Renal pelvis (tissue), 1 donor: ENCODE measurements at regions not wholly inside any gene's neighbourhood (a gene's known extent, or its start where the extent isn't known, plus 50 kb on each side); places are given as distances from the start of the nearest gene placed in this dataset.

Source experiments
- DNase-seq: peaks from one replicate; pipeline ENCODE4 v3.0.0-alpha.2; 2013

GRCh38 chr17:69851736-69852135 lies 223.3 kb upstream of the KCNJ16 start:
- no peak for DNase-seq

- peak; percentile 2 for DNase-seq
Observed at GRCh38 chr17:69853541-69854224, 221.3 kb upstream of the KCNJ16 start.

- no peak for DNase-seq
Observed at GRCh38 chr17:69854225-69854780, 220.7 kb upstream of the KCNJ16 start.

GRCh38 chr17:69856946-69857345 lies 218.1 kb upstream of the KCNJ16 start:
- DNase-seq, result no peak

- DNase-seq, result no peak
Observed at GRCh38 chr17:69857412-69857835, 217.6 kb upstream of the KCNJ16 start.

- no peak for DNase-seq
Observed at GRCh38 chr17:69858460-69858859, 216.6 kb upstream of the KCNJ16 start.

- no peak for DNase-seq
Observed at GRCh38 chr17:69860142-69860680, 214.8 kb upstream of the KCNJ16 start.

GRCh38 chr17:69864462-69864861 lies 210.6 kb upstream of the KCNJ16 start:
- no peak for DNase-seq

- no peak for DNase-seq
Observed at GRCh38 chr17:69869667-69870066, 205.4 kb upstream of the KCNJ16 start.

GRCh38 chr17:69870091-69870530 lies 204.9 kb upstream of the KCNJ16 start:
- DNase-seq, result no peak

GRCh38 chr17:69870751-69871199 lies 204.2 kb upstream of the KCNJ16 start:
- no peak for DNase-seq

GRCh38 chr17:69871318-69871717 lies 203.7 kb upstream of the KCNJ16 start:
- no peak for DNase-seq

- no peak for DNase-seq
Observed at GRCh38 chr17:69872675-69873262, 202.3 kb upstream of the KCNJ16 start.

- no peak for DNase-seq
Observed at GRCh38 chr17:69874175-69874670, 200.8 kb upstream of the KCNJ16 start.

- DNase-seq, result no peak
Observed at GRCh38 chr17:69876757-69877156, 198.3 kb upstream of the KCNJ16 start.

GRCh38 chr17:69878661-69879060 lies 196.4 kb upstream of the KCNJ16 start:
- DNase-seq, result no peak

- DNase-seq, result no peak
Observed at GRCh38 chr17:69879576-69879975, 195.4 kb upstream of the KCNJ16 start.

GRCh38 chr17:69880591-69881112 lies 194.4 kb upstream of the KCNJ16 start:
- no peak for DNase-seq

- no peak for DNase-seq
Observed at GRCh38 chr17:69882281-69882680, 192.7 kb upstream of the KCNJ16 start.

GRCh38 chr17:69883120-69883519 lies 191.9 kb upstream of the KCNJ16 start:
- no peak for DNase-seq

GRCh38 chr17:69884356-69884755 lies 190.7 kb upstream of the KCNJ16 start:
- DNase-seq, result no peak

GRCh38 chr17:69884846-69885245 lies 190.2 kb upstream of the KCNJ16 start:
- no peak for DNase-seq

- DNase-seq, result no peak
Observed at GRCh38 chr17:69898601-69899000, 176.4 kb upstream of the KCNJ16 start.
